Upper lobe of left lung (tissue), 4 donors: ENCODE measurements at regions not wholly inside any gene's neighbourhood (a gene's known extent, or its start where the extent isn't known, plus 50 kb on each side); places are given as distances from the start of the nearest gene placed in this dataset.

Source experiments
- CTCF ChIP-seq, 6 experiments: fragments of 450-650 bp in 4 of 6; fragments of 200-600 bp in 2 of 6; sonication (generic) in 2 of 6; IDR thresholded peaks; one replicate each; pipeline ENCODE4 v1.5.1; 2016 to 2019; ENCODE audit warnings: antibody characterized with exemption in 6 of 6
- POLR2A ChIP-seq, 4 donors: fragments of 450-650 bp; IDR thresholded peaks; one replicate each; pipeline ENCODE4 v1.5.1; 2016 to 2017; ENCODE audit warnings: antibody characterized with exemption in 4 of 4, mild to moderate bottlenecking in 2 of 4

GRCh38 chr17:72399608-72400487 lies 279.0 kb downstream of the SOX9 start:
- no peak for TF ChIP-seq CTCF (IDR thresholded peaks at IDR 0.05)
- TF ChIP-seq POLR2A (IDR thresholded peaks at IDR 0.05): no peak
